HG03342 (cell line): ENCODE measurements at regions not wholly inside any gene's neighbourhood (a gene's known extent, or its start where the extent isn't known, plus 50 kb on each side); places are given as distances from the start of the nearest gene placed in this dataset.

Experiments
- ATAC-seq: cut with Tn5 transposase; IDR thresholded peaks from one replicate; pipeline ENCODE4 v1.9.1; 2021; ENCODE audit warnings: mild to moderate bottlenecking, moderate library complexity; ENCODE audit not compliant: unreplicated experiment

DNA sequence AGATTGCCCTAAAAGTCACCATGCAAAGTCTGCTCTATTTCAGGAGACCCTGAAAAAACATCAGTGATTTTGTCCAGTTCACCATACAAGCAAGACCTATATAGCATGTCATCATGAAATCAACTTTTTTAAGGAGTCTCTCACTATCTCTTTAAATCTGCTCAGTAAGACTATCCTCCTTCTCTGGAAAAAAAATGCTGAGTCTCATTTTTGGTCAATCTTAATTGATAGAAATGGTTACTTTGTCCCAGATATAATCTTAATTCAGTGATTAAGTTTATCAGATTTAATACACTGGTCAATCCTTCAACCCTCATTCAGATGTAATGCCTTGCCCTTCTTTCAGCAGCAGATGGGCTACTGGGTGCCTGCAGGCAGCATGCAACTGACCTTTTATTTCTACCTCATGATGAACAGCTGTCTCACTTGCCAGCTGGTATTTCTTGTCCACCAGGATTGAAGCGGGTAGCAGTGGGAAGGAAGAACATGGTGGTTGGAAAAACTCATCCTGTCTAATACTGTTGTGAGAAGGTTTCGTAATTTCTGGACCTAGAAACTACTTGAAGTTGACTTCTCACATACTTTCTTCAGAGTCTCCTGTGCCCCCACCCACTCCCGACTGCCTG, 375.3 kb downstream of the DNAH5 start:
- no peak for ATAC-seq

DNA sequence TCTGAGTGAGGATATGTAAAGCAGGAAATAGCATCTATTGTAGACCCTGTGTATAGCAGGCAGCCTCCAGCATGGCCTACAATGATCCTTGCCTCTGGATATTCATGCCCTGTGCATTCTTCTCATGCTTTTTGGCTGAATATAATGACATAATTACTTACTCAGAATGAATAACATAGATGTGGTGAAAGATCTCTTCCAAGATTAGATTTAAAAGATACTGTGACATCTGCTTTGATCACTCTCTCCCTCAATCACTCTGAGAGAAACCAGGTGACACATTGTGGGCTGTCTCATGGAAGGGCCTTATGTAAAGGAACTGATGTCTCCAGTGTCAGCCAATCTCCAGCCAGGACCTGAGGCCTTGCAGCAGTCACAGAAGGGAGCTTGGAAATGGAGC, 376.7 kb downstream of the DNAH5 start:
- no peak for ATAC-seq

DNA sequence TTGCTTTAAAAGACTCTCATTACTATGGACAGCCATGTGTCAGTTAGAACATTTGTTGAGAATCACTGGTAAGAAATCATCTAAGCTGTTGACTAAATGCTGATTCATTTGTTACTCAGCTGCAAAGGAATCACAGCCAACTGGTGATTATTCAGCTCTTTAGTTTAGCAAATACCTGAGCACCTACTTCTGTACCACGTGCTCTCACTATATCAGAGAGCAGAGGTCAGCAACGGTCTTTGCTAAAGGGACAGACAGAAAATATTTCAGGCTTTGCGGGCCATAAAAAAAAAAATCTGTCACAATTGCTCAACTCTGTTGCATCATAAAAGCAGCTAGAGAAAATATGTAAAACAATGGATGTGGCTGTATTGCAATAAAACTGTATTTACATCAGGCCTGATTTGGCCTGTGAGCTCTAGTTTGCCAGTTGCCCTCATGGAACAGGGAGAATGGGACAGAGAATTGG, 377.6 kb downstream of the DNAH5 start:
- ATAC-seq, result no peak

DNA sequence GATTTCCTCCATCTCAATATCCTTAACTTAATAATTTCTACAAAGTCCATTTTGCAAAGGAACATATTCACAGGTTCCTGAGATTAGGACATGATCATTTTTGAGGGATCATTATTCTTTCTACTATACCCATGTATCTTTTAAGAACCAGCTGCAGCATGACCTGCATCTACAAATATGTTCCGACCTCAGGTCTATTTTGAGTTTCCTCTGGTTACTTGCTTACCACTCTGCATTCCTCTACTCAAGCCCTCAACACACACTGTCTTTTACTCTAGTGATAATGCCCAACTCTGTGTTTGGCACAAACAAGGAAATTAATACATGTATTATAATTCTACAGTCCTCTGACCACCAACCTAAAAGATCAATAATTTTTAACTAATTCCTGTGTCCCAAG, 386.1 kb downstream of the DNAH5 start:
- no peak for ATAC-seq

DNA sequence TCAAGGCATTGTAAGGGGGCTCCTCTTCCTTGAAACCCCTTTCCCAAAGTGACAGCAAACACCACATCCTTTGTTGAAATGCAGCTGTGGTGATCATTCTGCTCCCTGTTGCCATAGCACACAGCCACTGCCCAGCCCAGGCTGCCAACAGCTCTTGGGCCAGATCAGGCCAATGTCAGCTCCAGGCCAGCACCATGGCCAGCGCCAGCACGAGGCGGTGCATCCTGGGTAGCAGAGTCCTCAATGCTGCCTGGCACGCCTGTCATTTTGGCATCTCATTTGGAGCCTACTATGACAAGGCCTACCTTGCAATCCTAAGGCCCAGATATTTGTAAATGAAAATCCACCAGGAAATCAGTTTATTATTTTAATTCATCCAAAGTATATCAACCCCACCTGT, 390.6 kb downstream of the DNAH5 start:
- ATAC-seq, result no peak

DNA sequence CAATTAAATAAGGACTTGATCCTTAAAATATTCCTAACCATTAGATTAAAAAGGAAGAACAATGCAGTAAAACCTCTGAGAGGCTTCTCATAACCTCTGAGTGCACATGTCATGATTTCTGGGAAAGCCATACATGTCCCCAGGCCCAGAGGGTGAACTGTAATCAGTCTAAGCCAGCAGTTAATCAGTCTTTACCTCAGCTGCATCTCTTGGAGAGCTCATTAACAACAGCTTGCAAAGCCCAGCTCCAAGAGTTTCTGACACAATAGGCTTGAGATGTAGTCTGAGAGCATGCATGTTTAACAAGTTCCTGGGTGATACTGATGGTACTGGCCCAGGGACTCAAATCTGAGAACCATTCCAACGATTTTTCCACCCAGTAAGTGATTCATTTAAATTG, 392.1 kb downstream of the DNAH5 start:
- ATAC-seq, result no peak

DNA sequence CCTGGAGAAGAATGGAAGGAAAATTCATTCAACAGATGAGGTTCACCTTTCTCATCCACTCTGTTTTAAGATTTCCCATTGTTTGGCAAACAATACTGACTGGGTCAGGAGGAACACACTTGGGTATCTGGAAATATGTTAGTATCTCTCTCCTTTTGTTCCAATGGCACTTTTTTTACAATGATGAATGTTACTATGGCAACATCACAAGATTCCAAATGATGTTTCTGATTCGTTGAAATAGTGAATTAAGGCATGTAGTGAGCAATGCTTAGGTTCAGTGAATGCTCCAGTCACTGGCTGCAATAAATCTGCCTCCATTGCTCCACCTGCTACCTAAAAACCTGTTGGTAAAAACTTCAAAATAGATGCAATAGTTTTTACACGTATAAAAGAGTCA, 392.8 kb downstream of the DNAH5 start:
- ATAC-seq, result no peak

DNA sequence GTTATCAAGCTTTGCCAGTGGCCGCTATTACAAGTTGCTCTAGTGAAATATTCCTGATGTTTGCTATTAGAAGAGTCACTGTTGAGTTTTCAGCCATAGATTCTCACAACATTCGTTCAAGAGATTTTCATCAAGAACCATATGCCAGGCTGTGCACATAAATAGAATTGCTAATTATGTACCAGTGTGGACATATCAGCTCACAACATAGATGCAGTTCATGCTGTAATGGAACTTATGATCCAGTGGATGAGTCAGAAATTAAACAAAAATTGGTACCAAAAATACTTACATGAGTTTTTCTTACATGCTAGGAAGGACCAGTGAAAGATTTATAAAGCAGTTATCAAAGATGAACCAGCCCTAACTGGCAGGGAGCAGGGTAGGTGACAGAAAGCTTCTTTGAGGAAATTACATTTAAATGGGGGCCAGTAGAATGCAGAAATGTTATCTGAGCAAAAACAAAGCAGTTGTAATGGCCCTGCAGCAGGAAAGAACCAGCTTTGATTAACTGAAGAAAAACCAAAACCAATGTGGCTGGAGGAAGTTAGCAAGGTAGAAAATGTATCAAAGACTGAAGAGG, 404.2 kb downstream of the DNAH5 start:
- no peak for ATAC-seq

DNA sequence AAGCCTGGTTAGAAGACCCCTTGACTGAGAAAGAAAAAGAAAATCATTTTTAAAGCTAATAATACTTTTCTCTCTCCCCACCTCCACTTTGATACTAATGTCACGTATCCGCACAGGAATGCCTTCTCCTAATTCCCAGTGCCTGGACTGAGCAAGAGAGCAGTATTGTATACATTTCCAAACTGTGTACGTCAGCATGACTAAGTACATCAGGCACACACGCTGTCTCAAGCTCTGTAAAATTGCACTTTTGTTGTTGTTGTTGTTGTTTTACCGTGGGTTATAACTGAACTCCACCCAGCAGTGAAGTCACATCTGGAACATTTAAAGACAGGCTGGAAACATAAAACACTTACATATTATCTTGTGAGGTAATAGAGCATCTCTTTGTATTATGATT, 407.6 kb downstream of the DNAH5 start:
- no peak for ATAC-seq

DNA sequence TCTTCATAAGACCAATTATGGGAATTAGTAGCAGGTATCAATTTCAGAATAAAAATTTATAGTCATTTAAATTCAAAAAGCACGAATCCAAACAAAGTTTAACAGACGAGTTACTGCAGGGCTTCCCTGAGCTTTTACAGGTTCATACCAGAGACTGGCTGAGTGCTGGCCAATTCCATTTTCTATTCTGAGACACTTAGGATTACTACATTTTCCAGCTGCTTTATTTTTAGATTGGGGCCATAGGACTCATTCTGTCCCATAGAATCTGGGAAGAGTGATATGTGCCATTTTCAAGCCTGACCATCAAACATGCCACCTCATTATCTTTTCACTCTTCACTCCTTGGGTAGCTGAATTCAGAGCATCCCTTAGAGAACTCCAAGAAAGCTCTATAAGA, 410.7 kb downstream of the DNAH5 start:
- no peak for ATAC-seq

DNA sequence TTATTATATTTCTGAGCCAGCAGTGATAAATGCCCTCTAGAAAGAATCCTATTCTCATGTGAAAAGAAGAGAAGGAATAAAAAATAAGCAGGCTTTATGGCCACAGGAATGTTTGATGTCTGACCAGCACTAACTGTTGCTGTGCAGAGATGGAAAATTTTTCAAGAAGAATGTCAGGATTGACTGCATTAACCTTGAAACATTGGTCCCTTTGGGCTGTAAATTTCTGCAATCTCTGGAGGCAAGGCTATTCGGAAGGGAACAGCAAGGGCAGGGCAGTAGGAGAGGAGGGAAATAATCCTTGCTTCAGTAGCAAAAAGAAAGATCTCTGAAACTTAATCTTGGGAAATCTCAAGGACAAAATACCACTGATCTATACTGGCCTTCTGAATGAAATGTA, 415.2 kb downstream of the DNAH5 start:
- ATAC-seq, result no peak

DNA sequence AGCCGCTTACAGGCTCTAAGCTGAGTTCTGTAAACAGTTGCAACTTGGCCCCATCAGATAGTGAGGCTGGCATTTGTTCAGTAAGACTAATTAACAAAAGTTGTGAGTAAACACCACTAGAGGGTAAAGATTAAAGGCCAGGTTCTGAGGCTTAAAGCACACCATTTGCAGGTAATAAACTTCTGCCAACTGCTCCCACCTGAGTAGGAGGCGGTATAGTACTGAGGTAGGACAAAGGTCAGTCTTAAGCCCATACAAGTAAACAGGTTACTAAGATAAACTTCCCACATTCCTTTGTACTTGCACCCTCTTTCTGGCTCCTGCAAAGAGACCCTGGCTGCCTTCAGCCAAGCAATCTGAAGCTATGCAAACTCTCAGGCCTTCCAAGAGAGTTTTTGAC, 419.6 kb downstream of the DNAH5 start:
- ATAC-seq, result no peak

DNA sequence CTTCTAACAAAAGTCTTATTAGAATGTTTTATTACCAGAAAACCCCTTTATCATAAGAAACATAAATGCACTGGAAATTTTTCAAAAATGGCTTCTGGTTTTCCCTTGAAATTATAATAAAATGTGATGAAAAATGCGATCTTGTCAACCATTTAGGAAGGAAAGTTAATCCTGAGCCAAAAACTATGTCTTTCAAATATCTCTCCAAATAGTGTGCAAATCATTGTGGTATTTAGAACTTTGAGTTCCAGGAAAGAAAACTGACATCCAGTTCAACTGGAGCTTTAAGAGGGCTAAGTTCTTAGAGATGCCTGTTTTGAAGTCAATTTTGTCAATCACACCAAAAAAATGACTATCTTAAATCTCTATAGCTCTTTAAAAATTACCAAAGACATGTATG, 425.4 kb downstream of the DNAH5 start:
- no peak for ATAC-seq

DNA sequence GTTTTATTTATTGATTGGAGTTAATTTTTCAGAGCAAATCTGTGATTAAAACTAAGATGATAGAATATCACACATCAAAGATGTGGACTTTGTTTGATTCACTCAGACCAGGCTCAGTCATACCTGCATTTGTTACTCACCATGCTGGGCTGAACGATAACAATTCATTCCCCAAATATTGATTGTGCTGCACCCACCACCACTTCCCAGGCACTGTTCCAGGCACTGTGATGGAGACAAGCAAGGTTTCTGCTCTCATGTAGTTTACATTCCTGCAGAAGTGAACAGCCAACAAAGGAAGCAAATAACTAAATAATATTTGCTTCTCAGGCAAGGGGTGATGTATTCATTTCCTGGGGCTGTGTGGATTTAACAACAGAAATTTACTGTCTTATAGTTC, 428.3 kb downstream of the DNAH5 start:
- ATAC-seq, result no peak

DNA sequence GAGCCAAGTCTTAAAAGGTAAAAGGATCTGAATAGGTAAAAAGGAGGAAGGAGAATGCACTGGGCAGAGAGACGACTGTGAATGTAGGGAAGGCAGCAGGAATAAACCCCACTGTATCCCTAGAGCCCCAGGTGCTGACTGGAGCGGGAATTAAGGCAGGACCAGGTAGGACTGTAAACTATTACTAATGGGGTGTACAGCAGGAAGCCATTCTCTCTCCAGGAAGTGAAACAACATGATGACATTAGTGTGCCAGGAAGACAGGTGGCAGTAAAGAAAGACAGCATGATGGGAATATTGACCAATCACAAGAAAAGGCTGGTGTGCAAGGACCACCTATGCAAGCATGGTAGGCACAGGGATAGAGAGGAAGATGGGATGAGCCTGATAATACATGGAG, 433.0 kb downstream of the DNAH5 start:
- ATAC-seq, result no peak

DNA sequence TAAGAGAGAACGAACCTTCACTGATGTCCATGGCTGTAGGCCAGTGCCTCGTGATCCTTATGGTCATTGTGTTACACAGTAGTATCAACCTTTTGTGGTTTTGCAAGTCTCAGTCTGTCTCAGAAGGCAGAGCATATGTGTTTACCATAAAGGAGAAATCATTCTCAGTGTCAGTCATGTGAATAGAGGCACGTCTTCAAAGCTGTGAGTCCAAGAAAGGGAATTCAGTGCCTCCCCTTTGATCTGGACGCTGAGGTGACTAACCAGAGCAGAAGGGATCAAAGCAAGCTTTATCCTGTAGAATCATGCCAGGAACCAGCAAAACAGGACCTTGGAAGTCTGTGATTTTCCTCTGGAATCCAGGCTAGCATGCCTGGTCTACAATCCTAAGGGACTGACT, 433.9 kb downstream of the DNAH5 start:
- no peak for ATAC-seq

DNA sequence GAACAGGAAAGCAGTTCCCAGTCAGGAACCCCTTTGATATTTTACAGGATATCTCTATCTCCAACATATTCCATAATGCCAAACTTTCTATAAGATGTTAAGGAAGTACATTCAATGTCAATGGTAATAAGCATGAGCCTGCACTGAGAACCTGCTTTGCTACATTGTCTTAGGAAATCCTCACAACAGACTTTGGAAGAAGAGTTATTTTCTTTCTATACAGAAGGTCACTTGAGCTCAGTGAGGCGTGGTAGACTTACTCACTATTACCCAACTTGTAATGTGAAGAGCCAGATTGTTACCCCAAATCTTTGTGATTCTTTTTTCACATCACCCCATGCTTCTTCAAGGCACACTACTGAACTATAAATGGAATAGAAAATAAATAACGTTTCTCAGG, 435.9 kb downstream of the DNAH5 start:
- ATAC-seq, result no peak

DNA sequence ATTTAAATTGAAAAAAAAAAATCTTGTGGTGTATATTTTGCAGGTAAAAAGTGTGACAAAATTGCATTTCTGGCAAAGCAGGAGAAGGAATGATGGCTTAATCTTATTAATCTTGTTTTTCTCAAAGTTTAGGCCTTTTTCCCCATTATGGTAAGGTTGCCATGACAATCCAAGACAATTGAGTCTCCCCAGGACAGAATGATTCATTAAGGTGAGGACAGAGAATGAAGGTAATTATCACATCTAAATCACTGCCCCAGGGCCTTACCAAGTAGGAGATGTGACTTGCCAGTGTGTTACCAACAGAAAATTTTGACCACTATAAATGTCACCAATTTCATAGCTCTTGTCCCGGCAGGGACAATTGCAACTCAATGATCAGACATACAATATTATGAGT, 439.2 kb downstream of the DNAH5 start:
- no peak for ATAC-seq

DNA sequence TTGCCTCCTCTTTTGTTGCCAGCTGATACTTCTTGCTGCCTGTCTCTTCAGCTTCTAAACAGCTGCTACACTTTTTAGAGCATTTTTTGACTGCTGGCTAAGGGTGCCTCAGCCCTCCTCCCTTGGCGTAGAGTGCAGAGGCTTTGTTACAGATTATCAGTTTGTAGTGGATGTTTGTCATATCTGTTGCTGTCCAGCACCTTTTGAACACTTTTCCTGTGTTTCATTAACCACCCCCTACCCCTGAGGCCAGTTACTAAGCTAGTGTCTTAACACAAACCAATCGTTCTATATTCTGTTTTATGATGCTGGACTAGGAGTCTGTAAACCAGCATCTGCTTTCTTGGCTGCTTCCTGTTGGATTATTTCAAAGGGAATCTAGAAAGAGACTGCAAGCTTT, 441.5 kb downstream of the DNAH5 start:
- no peak for ATAC-seq

DNA sequence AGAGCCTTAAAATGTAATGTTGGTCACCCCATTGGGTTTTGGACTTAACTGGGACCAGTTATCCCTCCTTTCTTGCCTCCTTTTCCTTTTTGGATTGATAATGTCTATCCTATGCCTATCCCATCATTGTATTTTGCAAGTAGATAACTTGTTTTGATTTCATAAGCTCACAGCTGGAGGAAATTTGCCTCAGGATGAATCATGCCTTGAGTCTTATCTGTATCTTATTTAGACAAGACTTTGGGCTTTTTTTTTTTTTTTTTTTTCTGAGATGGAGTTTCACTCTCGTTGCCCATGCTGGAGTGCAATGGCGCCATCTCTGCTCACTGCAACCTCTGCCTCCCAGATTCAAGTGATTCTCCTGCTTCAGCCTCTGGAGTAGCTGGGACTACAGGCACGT, 443.3 kb downstream of the DNAH5 start:
- ATAC-seq, result no peak

DNA sequence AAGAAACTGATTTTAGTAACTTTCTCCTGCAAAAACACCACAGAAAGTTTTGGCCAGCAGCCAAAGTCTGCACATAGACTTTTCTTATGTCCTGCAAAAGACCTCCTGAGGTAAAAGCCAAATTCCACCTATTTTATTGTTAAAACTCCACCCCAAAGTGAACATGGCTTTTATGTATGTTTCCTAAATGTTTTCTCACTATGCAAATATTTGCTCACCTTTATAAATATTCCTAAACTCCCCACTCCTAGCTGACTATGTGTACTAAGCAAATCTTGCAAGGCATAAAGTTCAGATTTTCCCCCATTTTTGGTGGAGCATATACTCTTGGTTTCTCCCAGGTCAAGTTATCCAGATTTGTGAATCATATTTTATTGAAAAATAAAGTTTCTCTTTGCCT, 446.2 kb downstream of the DNAH5 start:
- no peak for ATAC-seq

DNA sequence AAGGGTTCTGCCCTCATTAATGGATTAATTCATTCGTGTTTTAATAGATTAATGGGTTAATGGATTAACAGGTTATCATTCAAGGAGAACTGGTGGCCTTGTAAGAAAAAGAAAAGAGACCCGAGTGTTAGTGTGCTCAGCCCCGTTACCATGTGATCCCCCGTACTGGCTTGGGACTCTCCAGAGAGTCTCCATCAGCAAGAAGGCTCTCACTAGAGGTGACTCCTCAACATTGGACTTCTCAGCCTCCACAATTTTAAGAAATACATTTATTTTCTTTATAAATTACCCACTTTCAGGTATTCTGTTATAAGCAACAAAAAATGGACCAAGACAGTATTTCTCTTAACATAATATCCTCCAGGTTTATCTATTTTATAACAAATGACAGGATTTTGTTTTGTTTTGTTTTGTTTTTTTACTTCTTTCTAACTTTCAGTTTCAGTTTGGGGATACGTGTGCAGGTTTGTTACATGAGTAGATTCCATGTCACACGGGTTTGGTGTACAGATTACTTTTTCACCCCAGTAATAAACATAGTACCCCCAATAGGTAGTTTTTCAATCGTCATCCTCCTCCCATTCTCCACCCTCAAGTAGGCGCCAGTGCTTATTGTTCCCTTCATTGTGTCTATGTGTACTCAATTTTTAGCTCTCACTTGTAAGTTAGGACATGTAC, 456.1 kb downstream of the DNAH5 start:
- no peak for ATAC-seq

DNA sequence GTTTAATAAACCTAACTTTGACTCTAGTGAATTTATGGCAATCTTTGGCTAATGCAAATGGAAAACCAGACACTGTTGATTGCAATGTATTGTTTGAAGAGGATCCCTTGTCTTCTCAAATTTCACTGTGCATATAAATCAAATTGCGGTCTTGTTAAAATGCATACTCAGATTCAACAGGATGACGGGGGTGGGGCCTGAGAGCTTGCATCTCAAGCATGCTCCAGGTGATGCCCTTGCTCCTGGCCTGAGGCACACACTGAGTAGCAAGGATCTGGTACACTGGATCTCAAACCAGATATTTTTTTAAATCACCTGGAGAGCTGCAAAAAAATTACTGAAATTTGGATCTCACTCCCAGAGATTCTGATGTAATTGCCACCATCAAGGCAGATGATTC, 463.7 kb downstream of the DNAH5 start:
- ATAC-seq, result no peak
